Endodermal cell (in vitro differentiated cells): ENCODE measurements at regions not wholly inside any gene's neighbourhood (a gene's known extent, or its start where the extent isn't known, plus 50 kb on each side); places are given as distances from the start of the nearest gene placed in this dataset.

ENCODE experiments used
- DNase-seq: peaks from one replicate; pipeline ENCODE4 v3.0.0-alpha.2; 2017
- H3K27ac ChIP-seq: 2 replicates; pipeline ENCODE4 v1.5.1; 2013; ENCODE audit warnings: mild to moderate bottlenecking, low read depth, low read length, moderate library complexity
- H3K27me3 ChIP-seq: 2 replicates; pipeline ENCODE4 v1.6.1; 2013; ENCODE audit warnings: mild to moderate bottlenecking, low read length, moderate library complexity; ENCODE audit not compliant: insufficient read depth, control insufficient read depth, poor library complexity, severe bottlenecking
- H3K36me3 ChIP-seq: 2 replicates; pipeline ENCODE4 v1.7.0; 2013; ENCODE audit warnings: mild to moderate bottlenecking, low read length, moderate library complexity; ENCODE audit not compliant: control insufficient read depth, insufficient read depth
- H3K4me1 ChIP-seq: one replicate; pipeline ENCODE4 v1.7.0; 2013; ENCODE audit warnings: low read length; ENCODE audit not compliant: control insufficient read depth, insufficient read depth
- H3K4me3 ChIP-seq: 2 replicates; pipeline ENCODE4 v1.5.1; 2013; ENCODE audit warnings: mild to moderate bottlenecking, low read length, moderate library complexity
- H3K9ac ChIP-seq: 2 replicates; pipeline ENCODE4 v1.6.1; 2013; ENCODE audit warnings: mild to moderate bottlenecking, low read length, moderate library complexity; ENCODE audit not compliant: poor library complexity, severe bottlenecking; ENCODE audit errors: extremely low read depth
- H3K9me3 ChIP-seq: 2 replicates; pipeline ENCODE4 v1.6.1; 2013; ENCODE audit warnings: mild to moderate bottlenecking, low read length, moderate library complexity; ENCODE audit not compliant: control insufficient read depth
- H3K27ac Mint-ChIP-seq: 2 replicates; pipeline ENCODE4 v1.8.0; 2020; ENCODE audit warnings: mixed read lengths
- H3K27me3 Mint-ChIP-seq: 2 replicates; pipeline ENCODE4 v1.8.0; 2021; ENCODE audit warnings: mild to moderate bottlenecking, mixed read lengths; ENCODE audit not compliant: insufficient read depth
- H3K36me3 Mint-ChIP-seq: 2 replicates; pipeline ENCODE4 v1.8.0; 2020; ENCODE audit warnings: low read depth, mixed read lengths
- H3K4me1 Mint-ChIP-seq: 2 replicates; pipeline ENCODE4 v1.8.0; 2020; ENCODE audit warnings: mixed read lengths
- H3K4me3 Mint-ChIP-seq: 2 replicates; pipeline ENCODE4 v1.8.0; 2020; ENCODE audit warnings: mild to moderate bottlenecking, moderate library complexity, mixed read lengths
- H3K9me3 Mint-ChIP-seq: 2 replicates; pipeline ENCODE4 v1.8.0; 2020; ENCODE audit warnings: mild to moderate bottlenecking, mixed read lengths
- CTCF ChIP-seq: fragments of 200-600 bp; sonication (generic); conservative IDR thresholded peaks from 2 replicates; pipeline ENCODE4 v1.5.0; 2021; ENCODE audit warnings: antibody characterized with exemption, mild to moderate bottlenecking
- WGBS, 2 experiments: methylation state at CpG; one replicate each; pipeline versions ENCODE4 v1.1.5 to v1.1.7; 2013; ENCODE audit warnings: missing lambda C conversion rate in 2 of 2, mixed read lengths in 1 of 2; ENCODE audit not compliant: insufficient coverage in 1 of 2, insufficient read length in 1 of 2; 5-methylcytosine and 5-hydroxymethylcytosine counted together

- Mint-ChIP-seq H3K4me1 (peaks cover 11% of the 10 kb centered on the region), H3K27me3 (no peaks in the 10 kb centered on the region), H3K4me3 (no peak overlapping the region), H3K9me3 (no peaks in the 10 kb centered on the region), H3K36me3 (no peaks in the 10 kb centered on the region), H3K27ac (no peak overlapping the region)
- Histone ChIP-seq H3K27me3 (peaks cover 10% of the 10 kb centered on the region), H3K36me3 (no peaks in the 10 kb centered on the region), H3K4me1 (no peaks in the 10 kb centered on the region), H3K27ac (no peak overlapping the region), H3K4me3 (no peak overlapping the region), H3K9ac (no peak overlapping the region), H3K9me3 (no peaks in the 10 kb centered on the region)
- no CpG with 5 or more reads among the region's 1 CpG for whole genome bisulfite sequencing, 2 experiments
- no peak for DNase-seq
- TF ChIP-seq CTCF: no peak
These were observed 354.3 kb downstream of the KLF12 start for GRCh38 chr13:73779881-73780280.

- Mint-ChIP-seq H3K4me1 (peaks cover 11% of the 10 kb centered on the region), H3K27ac (no peak overlapping the region), H3K36me3 (no peaks in the 10 kb centered on the region), H3K27me3 (peaks cover 6% of the 10 kb centered on the region), H3K9me3 (no peaks in the 10 kb centered on the region), H3K4me3 (no peak overlapping the region)
- H3K36me3 ChIP-seq: no peaks in the 10 kb centered on the region
- no peak overlapping the region for H3K4me3 ChIP-seq
- no peaks in the 10 kb centered on the region for H3K9me3 ChIP-seq
- no peaks in the 10 kb centered on the region for H3K4me1 ChIP-seq
- no peak overlapping the region for H3K27ac ChIP-seq
- H3K27me3 ChIP-seq: peaks cover 16% of the 10 kb centered on the region
- WGBS, 2 experiments: 93 to 97% methylated on average over 8 to 17 of the region's 17 CpGs
- TF ChIP-seq CTCF: no peak
- DNase-seq: no peak
- no peak overlapping the region for H3K9ac ChIP-seq
These were observed 355.9 kb downstream of the KLF12 start for GRCh38 chr13:73778242-73778864.

- H3K9ac ChIP-seq: no peak overlapping the region
- Mint-ChIP-seq H3K36me3 (peaks cover 2% of the 10 kb centered on the region), H3K4me1 (peaks cover 10% of the 10 kb centered on the region), H3K9me3 (no peaks in the 10 kb centered on the region), H3K4me3 (no peak overlapping the region), H3K27me3 (peaks cover 13% of the 10 kb centered on the region), H3K27ac (no peak overlapping the region)
- no peaks in the 10 kb centered on the region for H3K36me3 ChIP-seq
- TF ChIP-seq CTCF: no peak
- 96 to 98% methylated on average over 5 to 6 of the region's 6 CpGs for WGBS, 2 experiments
- H3K4me3 ChIP-seq: no peak overlapping the region
- DNase-seq: no peak
- H3K27me3 ChIP-seq: peaks cover 28% of the 10 kb centered on the region
- no peaks in the 10 kb centered on the region for H3K4me1 ChIP-seq
- H3K27ac ChIP-seq: no peak overlapping the region
- H3K9me3 ChIP-seq: no peaks in the 10 kb centered on the region
These were observed 357.1 kb downstream of the KLF12 start for GRCh38 chr13:73777134-73777533.
